SK-N-MC (cell line): ENCODE measurements at regions not wholly inside any gene's neighbourhood (a gene's known extent, or its start where the extent isn't known, plus 50 kb on each side); places are given as distances from the start of the nearest gene placed in this dataset.
"Not testable (repeated sequence)": the region's sequence is repeated elsewhere in the genome, so short reads cannot be mapped to it uniquely, and the experiment has no call there.

ENCODE experiments used
- DNase-seq: peaks from one replicate; pipeline ENCODE4 v3.0.0-alpha.2; 2011; ENCODE audit warnings: low read depth, low spot score
- H3K27ac ChIP-seq: fragments of 200-600 bp; sonication (generic); 2 replicates; pipeline ENCODE4 v1.5.1; 2016; ENCODE audit warnings: mixed run types
- H3K36me3 ChIP-seq: fragments of 200-600 bp; sonication (generic); 2 replicates; pipeline ENCODE4 v1.6.1; 2017; ENCODE audit warnings: antibody characterized with exemption, low read length, mixed read lengths; ENCODE audit not compliant: insufficient read depth
- H3K4me3 ChIP-seq: fragments of 200-600 bp; sonication (generic); 2 replicates; pipeline ENCODE4 v1.5.1; 2016
- H3K9ac ChIP-seq: fragments of 200-600 bp; sonication (generic); 2 replicates; pipeline ENCODE4 v1.8.0; 2017; ENCODE audit warnings: mixed run types, mixed read lengths; ENCODE audit not compliant: insufficient read length
- H3K9me3 ChIP-seq: fragments of 200-600 bp; sonication (generic); 2 replicates; pipeline ENCODE4 v1.6.1; 2017; ENCODE audit warnings: low read depth, mild to moderate bottlenecking, antibody characterized with exemption, low read length, moderate library complexity, mixed read lengths
- EZH2 ChIP-seq: fragments of 200-600 bp; sonication (generic); IDR thresholded peaks from one replicate; pipeline ENCODE4 v1.6.1; 2017; ENCODE audit warnings: antibody characterized with exemption
- FOXP2 ChIP-seq: optimal IDR thresholded peaks from 2 replicates; pipeline ENCODE3; 2011; ENCODE audit warnings: mild to moderate bottlenecking, moderate library complexity; ENCODE audit not compliant: insufficient read depth; ENCODE audit errors: extremely low read length, control extremely low read depth
- POLR2AphosphoS5 ChIP-seq: IDR thresholded peaks from 2 replicates; pipeline ENCODE4 v1.6.1; 2012; ENCODE audit warnings: mild to moderate bottlenecking, low read depth, low read length, borderline replicate concordance

DNA sequence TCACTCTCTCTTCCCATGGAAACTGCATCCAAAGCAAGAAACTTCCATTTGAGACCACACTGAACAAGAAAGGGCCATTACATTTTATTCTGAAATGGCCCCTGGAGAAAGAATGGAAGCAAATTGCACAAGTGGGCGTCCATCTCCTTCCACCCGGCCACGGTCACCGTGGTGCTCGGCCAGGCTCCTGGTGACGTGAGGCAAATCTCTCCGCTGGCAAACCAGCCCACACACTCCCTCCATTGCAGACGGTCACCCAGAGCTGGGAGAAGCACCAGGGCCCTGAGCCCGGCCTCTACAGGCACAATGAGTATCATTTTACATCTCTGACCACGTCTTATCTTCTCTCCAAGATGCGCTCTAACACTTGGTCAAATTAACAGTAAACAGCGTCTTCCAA is 126.1 kb upstream of the FAM20C start:
- TF ChIP-seq EZH2 (no peak), FOXP2 (no peak), POLR2AphosphoS5 (no peak)
- no peak overlapping the region for H3K27ac ChIP-seq
- no peaks in the 10 kb centered on the region for H3K9me3 ChIP-seq
- no peaks in the 10 kb centered on the region for H3K36me3 ChIP-seq
- H3K4me3 ChIP-seq: no peak overlapping the region
- DNase-seq: no peak
- no peak overlapping the region for H3K9ac ChIP-seq

DNA sequence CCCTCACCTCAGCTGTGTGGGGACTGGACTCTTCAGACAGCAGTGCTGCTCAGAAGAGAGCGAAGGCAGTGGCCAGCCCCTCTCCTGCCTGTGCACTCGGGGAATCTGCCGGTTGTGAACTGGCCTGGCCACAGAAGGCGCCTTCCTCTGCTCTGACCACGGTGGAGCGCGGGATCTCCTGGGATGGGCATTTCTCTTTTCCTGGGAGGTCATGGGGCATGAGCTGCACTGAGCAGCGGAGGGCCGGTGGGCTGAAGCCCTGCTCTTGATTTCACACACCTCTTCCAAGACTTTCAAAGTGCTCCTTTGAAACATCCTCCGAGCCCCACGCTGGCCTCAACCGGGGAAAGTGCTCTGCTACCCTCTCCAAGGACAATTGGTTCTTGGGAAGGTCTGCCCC is 125.6 kb upstream of the FAM20C start:
- TF ChIP-seq FOXP2: no peak
- no peak for TF ChIP-seq POLR2AphosphoS5
- TF ChIP-seq EZH2: no peak

DNA sequence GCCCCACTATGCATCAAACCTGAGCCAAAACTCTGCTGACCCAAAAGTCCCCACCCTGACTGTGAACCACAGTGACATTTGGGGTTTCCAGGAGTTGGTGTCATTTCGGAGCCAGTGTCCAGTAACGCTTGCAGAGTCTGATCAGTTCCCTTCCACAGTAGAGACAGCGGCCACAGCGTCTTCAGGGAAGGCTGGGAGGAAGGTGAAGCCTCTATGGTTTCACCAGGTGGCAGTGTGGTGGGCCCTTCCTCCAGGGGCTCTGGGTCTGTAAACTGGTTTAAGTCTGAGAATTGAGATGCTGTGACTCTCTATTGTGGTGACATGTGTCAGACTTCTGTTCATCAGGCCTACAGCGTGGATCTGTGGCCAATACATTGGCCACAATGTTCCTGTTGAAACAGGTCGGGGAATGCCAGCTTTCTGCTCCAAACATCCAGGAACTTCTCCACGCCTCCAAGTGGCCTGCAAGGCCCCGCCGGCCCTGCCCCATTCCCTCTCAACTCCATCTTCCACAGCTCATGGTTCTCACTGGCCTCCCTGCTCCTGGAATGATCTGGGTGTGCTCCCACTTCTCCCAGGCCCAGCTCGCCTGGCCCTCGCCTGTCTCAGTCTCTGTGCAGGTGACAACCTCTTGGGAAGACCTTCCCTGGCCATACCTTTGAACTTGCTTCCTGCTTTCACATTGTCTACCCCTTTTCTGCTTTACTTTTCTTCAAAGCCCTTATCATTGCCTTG is 124.5 kb upstream of the FAM20C start:
- Histone ChIP-seq H3K4me3 (no peak overlapping the region), H3K9ac (no peak overlapping the region), H3K36me3 (no peaks in the 10 kb centered on the region), H3K27ac (no peak overlapping the region), H3K9me3 (no peaks in the 10 kb centered on the region)
- DNase-seq: no peak
- TF ChIP-seq POLR2AphosphoS5: no peak
- TF ChIP-seq EZH2: no peak
- no peak for TF ChIP-seq FOXP2

More for the DNA sequence above, 125.6 kb upstream of the FAM20C start:
- H3K36me3 ChIP-seq: no peaks in the 10 kb centered on the region
- no peak overlapping the region for H3K4me3 ChIP-seq
- DNase-seq: no peak
- no peak overlapping the region for H3K9ac ChIP-seq
- H3K9me3 ChIP-seq: no peaks in the 10 kb centered on the region
- no peak overlapping the region for H3K27ac ChIP-seq

DNA sequence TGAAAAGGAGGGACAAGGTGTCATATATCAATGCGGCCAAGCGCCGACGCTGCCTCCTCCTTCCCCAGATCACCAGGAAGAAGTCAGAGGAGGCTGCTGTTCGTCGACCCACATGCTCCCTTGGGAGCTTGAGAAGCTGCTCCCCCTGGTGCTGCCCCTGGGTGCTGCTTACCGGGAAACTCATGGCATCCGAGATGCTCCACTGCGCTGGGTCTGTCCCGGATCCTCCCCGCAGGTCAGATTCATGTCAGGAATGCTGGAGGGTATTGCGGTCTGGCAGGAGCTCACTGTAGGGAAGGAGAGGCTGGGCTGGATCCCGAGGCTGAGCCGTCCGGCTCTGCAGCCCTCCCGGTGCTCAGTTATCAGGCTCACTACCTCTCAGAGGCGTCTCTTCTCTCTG is 123.7 kb upstream of the FAM20C start:
- DNase-seq: no peak
- H3K27ac ChIP-seq: no peak overlapping the region

DNA sequence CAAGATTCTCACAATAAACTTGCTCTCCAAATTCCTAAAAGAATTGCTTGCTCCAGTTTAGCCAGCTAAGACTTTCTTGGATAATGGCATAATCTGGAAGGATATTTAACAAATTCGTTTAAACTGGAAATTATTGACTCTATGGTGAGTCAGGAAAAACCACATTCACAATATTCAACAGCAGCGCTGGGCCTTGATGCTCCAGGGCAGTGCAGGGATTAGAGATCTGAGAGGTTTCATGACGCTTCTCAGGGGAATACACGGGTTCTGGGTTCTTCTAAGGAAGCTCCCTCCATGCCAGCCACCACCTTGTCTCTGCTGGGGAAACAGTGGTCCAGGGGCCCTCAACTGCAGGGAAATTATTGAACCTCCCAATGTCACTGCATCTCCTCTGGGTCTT is 123.3 kb upstream of the FAM20C start:
- not testable (repeated sequence) for DNase-seq, H3K4me3 ChIP-seq, H3K9ac ChIP-seq, H3K36me3 ChIP-seq, H3K27ac ChIP-seq, H3K9me3 ChIP-seq

More for the DNA sequence above, 123.7 kb upstream of the FAM20C start:
- no peaks in the 10 kb centered on the region for H3K9me3 ChIP-seq
- TF ChIP-seq EZH2 (no peak), FOXP2 (no peak), POLR2AphosphoS5 (no peak)
- H3K9ac ChIP-seq: no peak overlapping the region
- H3K4me3 ChIP-seq: no peak overlapping the region
- H3K36me3 ChIP-seq: no peaks in the 10 kb centered on the region

DNA sequence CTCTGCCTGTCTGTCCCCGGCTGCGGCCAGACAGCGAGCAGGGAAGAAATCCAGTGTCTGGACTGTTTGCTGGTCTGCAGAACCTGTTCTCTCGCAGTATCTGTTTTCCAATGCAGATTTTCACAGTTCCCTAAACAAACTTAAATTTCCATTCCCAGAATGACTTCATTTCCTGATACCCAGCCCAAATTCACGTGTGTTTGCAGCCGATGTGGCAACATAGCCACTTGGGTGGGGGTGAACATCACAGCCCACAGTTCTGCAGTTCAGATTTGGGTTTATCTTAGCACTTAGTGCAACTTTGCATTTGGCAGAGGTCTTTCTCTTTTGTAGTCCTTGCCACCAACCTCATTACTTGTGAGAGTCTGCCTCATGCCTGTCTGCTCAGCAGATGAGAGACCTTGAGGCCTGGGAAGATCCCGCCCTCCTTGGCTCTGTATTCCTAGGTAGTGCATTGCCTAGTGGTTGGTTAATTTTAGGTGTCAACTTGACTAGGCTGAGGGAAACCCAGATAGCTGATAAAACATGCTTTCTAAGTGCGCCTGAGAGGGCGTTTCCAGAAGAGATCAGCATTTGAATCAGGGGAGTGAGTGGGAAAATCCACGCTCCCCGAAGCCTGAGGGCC is 122.8 kb upstream of the FAM20C start:
- H3K4me3 ChIP-seq, H3K27ac ChIP-seq, DNase-seq, H3K9me3 ChIP-seq, H3K36me3 ChIP-seq, H3K9ac ChIP-seq: not testable (repeated sequence)

DNA sequence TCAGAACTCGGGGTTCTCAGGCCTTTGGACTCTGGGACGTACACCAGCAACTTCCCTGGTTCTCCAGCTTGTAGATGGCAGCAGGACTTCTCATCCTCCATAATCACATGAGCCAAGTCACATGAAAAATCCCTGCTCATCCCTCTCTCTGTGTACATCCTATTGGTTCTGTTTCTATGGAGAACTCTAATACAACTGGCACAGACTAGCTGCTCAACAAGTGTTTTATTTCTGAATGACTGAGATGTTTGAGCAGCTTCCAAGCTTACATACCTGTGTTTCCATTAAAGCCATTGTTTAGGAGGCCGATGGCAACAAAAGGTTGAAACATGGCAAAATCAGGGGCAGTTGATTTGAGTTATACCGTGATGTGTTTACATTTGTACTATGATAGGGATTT is 122.2 kb upstream of the FAM20C start:
- not testable (repeated sequence) for H3K9me3 ChIP-seq, H3K36me3 ChIP-seq, DNase-seq, H3K27ac ChIP-seq, H3K9ac ChIP-seq, H3K4me3 ChIP-seq

DNA sequence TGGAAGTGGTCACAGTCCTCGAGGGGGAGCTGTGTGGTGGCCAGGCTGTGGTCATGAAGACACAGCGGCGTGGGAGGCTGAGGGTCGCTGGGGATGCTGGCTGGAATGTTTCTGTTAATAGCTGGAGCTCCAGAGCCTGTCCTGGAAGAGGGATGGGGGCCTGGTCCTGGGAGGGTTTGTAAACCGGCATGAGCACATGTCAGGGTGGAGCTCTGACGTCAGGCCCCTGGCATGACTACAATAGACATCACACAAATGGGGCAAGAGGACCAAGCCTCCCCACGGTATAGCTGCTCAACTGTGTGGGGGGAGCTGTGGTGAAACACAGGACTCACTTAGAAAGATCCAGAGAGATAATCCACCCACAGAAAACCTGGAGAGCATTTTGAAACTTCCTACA is 121.4 kb upstream of the FAM20C start:
- not testable (repeated sequence) for DNase-seq, H3K36me3 ChIP-seq, H3K9ac ChIP-seq, H3K27ac ChIP-seq, H3K9me3 ChIP-seq, H3K4me3 ChIP-seq

DNA sequence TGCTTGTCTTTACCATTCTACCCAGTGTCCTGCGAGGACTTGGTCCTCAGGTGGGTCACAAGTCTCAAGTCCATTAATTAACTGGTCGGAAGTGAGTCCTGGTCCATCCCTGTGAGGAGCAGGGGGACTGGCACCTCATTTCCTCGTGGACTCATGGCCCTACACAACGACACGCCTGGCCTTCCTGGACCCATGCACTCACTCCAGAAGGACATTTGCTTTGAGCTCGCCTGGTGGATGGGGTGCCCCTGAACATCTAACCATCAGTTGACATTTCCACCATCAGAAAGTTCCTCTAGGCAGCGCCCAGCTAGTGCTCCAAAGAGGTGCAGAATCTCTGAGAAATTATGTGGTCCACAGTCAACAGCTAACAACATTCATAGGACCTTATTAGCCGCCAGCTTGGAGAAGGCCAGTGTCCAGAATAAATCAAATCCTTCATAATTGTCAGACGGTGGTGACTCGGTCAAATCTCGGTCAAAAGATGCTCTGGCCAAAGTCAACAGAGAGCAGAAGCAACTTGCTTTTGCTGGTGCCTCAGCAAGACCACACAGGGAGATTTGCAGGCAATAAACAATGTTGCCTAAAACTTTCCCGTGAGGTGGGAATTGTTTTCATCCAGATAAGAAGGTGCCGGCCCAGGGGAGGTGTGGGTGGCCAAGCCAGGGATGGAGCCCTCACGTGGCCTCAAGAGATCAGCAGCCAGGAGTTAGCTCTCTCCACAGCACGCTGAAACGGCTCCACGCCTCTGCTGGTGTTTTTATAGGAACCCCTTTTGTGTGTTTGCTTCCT is 119.9 kb upstream of the FAM20C start:
- not testable (repeated sequence) for H3K4me3 ChIP-seq, H3K9me3 ChIP-seq, H3K36me3 ChIP-seq, DNase-seq, H3K9ac ChIP-seq, H3K27ac ChIP-seq

DNA sequence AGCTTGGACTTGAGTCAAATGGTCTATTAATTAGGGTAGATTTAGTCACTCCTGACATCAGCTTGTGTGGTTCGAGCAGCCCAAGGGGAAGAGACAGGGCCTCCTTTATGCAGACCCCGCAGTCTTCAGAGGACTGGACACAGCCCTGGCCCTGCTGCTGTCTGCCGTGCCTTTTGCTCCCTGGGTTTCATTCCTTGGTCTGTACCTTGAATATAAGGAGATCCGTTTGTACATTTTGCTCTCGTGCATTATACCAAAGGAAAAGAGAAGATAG is 119.4 kb upstream of the FAM20C start:
- H3K4me3 ChIP-seq, H3K27ac ChIP-seq, H3K9ac ChIP-seq, DNase-seq, H3K9me3 ChIP-seq, H3K36me3 ChIP-seq: not testable (repeated sequence)

DNA sequence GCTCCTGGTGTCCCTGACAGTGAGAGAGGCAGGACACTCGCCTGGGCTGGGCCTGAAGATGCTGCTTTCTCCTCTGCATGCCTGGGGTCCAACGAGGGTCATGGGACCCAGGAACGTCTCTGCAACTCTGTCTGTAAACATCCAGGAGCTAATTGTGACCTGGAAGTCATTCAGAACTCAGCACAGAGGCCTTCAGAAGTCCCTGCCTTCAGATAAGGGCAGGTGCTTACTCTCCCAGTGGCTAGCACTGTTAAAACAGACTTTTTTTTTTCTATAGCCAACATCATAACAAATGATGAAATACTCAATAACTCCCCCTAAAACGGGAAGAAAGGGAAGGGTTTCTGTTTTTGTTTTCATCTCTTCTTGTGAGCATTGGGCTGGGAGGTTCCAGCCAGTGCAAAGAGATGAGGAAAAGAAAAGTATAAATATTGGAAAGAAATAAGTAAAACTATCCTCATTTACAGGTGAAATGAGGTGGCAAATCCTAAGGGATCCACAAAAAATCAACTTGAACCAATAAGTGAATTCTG is 118.3 kb upstream of the FAM20C start:
- H3K4me3 ChIP-seq, H3K36me3 ChIP-seq, H3K9ac ChIP-seq, H3K27ac ChIP-seq, DNase-seq, H3K9me3 ChIP-seq: not testable (repeated sequence)

DNA sequence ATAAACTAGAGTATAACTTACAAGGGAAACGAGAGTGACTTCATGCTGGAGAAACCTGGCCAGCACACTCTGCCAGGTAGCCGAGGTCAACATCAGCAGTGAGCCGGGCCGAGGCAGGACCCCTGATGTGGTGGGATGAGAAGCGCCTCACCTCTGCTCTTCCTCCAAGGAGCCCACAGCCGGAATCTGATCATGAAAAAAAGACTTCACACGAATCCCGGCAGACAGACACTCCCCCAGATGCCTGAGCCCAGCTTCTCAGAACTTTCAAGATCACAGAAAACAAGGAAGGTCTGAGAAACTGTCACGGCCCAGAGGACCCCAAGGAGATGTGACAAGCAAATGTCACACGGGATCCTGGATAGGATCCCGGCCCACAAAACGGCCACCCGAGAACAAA is 116.9 kb upstream of the FAM20C start:
- H3K9me3 ChIP-seq, H3K9ac ChIP-seq, H3K36me3 ChIP-seq, DNase-seq, H3K4me3 ChIP-seq, H3K27ac ChIP-seq: not testable (repeated sequence)

DNA sequence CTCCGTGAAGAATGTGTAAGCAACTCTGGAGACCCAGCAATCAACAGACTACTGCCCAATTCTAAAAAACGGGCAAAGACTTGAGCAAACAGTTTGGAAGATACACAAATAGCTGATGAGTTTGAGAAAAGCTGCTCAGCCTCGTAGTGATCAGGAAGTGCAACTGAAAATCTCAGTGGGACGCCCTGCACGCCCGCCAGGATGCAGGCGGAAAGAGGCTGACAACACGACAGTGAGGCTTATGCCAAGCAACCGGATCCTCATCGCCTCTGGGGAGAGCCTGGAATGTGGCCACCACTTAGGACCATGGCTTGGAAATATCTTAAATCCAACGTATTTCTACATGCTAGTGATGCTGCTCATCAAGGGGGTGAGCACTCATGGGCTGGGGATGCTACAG is 116.2 kb upstream of the FAM20C start:
- DNase-seq, H3K36me3 ChIP-seq: not testable (repeated sequence)

More for the DNA sequence above, 116.2 kb upstream of the FAM20C start:
- H3K9ac ChIP-seq, H3K4me3 ChIP-seq, H3K27ac ChIP-seq, H3K9me3 ChIP-seq: not testable (repeated sequence)
